GM12865 (cell line): ENCODE measurements at regions not wholly inside any gene's neighbourhood (a gene's known extent, or its start where the extent isn't known, plus 50 kb on each side); places are given as distances from the start of the nearest gene placed in this dataset.

ENCODE experiments used
- DNase-seq: peaks from one replicate; pipeline ENCODE4 v3.0.0; 2010; ENCODE audit warnings: low read depth
- H3K4me3 ChIP-seq: 2 replicates; pipeline ENCODE4 v1.5.1; 2011; ENCODE audit warnings: mild to moderate bottlenecking, low read depth, low read length, control low read depth
- CTCF ChIP-seq: IDR thresholded peaks from 2 replicates; pipeline ENCODE4 v1.5.1; 2011; ENCODE audit warnings: low read length, control low read depth, low read depth, inconsistent platforms; ENCODE audit not compliant: insufficient read depth; ENCODE audit errors: missing control alignments

- DNase-seq = no peak
- H3K4me3 ChIP-seq = no peak overlapping the region
- no peak for TF ChIP-seq CTCF
Observed at GRCh38 chr2:217305882-217306281, 446.0 kb upstream of the TNP1 start.

- no peak for DNase-seq
- H3K4me3 ChIP-seq = no peak overlapping the region
- no peak for TF ChIP-seq CTCF
Observed at GRCh38 chr2:217304582-217304981, 444.7 kb upstream of the TNP1 start.

- no peak for DNase-seq
- no peak for TF ChIP-seq CTCF
- no peak overlapping the region for H3K4me3 ChIP-seq
Observed at GRCh38 chr2:217302856-217303255, 443.0 kb upstream of the TNP1 start.

GRCh38 chr2:217301142-217301925 is 441.5 kb upstream of the TNP1 start:
- no peak for DNase-seq
- no peak overlapping the region for H3K4me3 ChIP-seq
- no peak for TF ChIP-seq CTCF

GRCh38 chr2:217299590-217299989 is 439.7 kb upstream of the TNP1 start:
- DNase-seq = no peak
- no peak overlapping the region for H3K4me3 ChIP-seq
- no peak for TF ChIP-seq CTCF

GRCh38 chr2:217297096-217297495 is 437.2 kb upstream of the TNP1 start:
- no peak overlapping the region for H3K4me3 ChIP-seq
- DNase-seq = no peak
- TF ChIP-seq CTCF = no peak

- DNase-seq = no peak
- H3K4me3 ChIP-seq = no peak overlapping the region
- TF ChIP-seq CTCF = no peak
Observed at GRCh38 chr2:217294818-217295217, 435.0 kb upstream of the TNP1 start.
